ENCODE measurements at regions not wholly inside any gene's neighbourhood (a gene's known extent, or its start where the extent isn't known, plus 50 kb on each side); places are given as distances from the start of the nearest gene placed in this dataset.
A peak's percentile ranks its signal among the peaks of the same experiment; 100 is the strongest.
"Not testable (repeated sequence)": the region's sequence is repeated elsewhere in the genome, so short reads cannot be mapped to it uniquely, and the experiment has no call there.

DNA sequence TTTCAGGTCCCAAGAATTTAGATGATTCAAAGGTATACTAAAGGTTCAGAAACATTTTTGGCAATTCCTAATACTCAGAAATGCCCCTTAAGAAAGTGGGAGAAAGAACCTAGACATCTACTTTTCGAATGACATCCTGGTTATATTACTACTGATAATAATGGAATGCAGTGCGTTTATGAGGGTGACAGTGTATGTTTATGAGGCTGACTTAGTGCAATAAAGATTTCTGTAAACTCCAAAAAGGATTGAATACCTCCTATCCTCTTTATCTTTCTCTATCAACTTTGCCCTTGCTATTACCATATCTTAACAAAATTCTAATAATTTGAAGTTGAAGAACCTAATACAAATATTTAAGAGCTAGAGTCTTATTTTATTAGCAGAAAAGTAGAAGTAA is 348.9 kb upstream of the EPHA6 start:
- H4K20me1 ChIP-seq, result no peaks in the 10 kb centered on the region
- H3K9ac ChIP-seq, result no peak overlapping the region
- H3K27me3 ChIP-seq, result no peaks in the 10 kb centered on the region

DNA sequence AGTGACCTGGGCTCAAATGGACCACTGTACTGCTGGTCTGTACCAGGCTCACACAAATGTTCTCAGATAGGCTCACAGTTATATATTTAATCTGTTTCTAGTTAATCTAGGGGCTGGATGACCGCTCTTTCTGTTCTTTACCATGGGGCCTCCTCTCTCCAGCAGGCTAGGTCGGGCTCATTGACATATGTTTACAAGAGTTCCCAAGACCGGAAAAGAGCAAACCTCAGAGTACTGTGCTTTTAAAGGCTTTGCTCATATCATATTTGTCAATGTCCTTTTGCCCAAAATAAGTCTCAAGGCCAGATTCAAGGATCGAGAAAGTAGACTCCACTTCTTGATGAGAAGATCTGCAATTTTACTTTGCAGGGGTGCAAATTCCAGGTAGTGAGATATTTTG is 348.0 kb upstream of the EPHA6 start:
- Histone ChIP-seq H3K4me3 (no peak overlapping the region), H3K4me2 (no peak overlapping the region), H3K27ac (no peak overlapping the region), H3K9me3 (no peaks in the 10 kb centered on the region), H4K20me1 (no peaks in the 10 kb centered on the region), H3K36me3 (no peaks in the 10 kb centered on the region), H3K4me1 (no peaks in the 10 kb centered on the region), H3K9ac (no peak overlapping the region), H3K27me3 (no peaks in the 10 kb centered on the region)
- no peak for TF ChIP-seq Cebpa-rat (IDR thresholded peaks at IDR 0.05)

More for the DNA sequence above, 348.9 kb upstream of the EPHA6 start:
- Histone ChIP-seq H3K4me1 (no peaks in the 10 kb centered on the region), H3K4me2 (no peak overlapping the region), H3K36me3 (no peaks in the 10 kb centered on the region), H3K4me3 (no peak overlapping the region), H3K9me3 (no peaks in the 10 kb centered on the region), H3K27ac (no peak overlapping the region)
- no peak for TF ChIP-seq Cebpa-rat (IDR thresholded peaks at IDR 0.05)

DNA sequence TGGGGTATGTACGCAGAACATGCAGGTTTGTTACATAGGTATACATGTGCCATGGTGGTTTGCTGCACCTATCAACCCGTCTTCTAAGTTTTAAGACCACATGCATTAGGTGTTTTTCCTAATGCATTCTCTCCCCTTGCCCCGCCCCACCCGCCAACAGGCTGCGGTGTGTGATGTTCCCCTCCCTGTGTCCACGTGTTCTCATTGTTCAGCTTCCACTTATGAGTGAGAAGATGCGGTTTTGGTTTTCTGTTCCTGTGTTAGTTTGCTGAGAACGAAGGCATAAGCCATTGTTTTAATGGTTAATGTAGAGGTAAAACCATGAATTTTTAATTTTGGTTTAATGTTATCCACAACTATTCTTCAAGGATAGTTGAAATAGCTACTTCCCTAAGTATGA is 346.8 kb upstream of the EPHA6 start:
- Histone ChIP-seq H4K20me1 (no peaks in the 10 kb centered on the region), H3K9me3 (no peaks in the 10 kb centered on the region), H3K4me1 (no peaks in the 10 kb centered on the region), H3K4me3 (no peak overlapping the region), H3K36me3 (no peaks in the 10 kb centered on the region), H3K27ac (no peak overlapping the region), H3K27me3 (no peaks in the 10 kb centered on the region), H3K4me2 (no peak overlapping the region), H3K9ac (no peak overlapping the region)
- no peak for TF ChIP-seq Cebpa-rat (IDR thresholded peaks at IDR 0.05)

DNA sequence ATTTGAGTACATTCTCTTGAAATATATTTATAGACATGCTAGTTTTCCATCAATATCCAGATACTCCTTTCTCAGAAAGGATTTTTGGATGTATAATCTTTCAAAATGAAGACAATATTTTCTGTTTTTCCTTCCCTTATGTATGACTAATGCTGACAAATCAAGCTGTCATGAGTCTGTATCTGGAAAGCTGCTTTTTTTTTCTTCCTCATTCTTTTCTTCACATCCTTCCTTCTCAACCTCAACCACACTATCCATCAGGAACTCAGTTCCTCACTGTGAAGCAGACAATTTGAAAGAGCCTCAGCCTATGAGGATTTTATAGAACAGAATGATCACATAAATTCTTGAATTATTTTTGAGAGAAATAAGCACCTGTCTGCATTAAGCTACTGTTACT is 335.9 kb upstream of the EPHA6 start:
- H3K27ac ChIP-seq, result no peak overlapping the region
- H3K36me3 ChIP-seq, result no peaks in the 10 kb centered on the region
- H3K9ac ChIP-seq, result no peak overlapping the region
- H3K27me3 ChIP-seq, result no peaks in the 10 kb centered on the region
- no peak for TF ChIP-seq Cebpa-rat (IDR thresholded peaks at IDR 0.05)
- H3K4me3 ChIP-seq, result no peak overlapping the region
- H4K20me1 ChIP-seq, result no peaks in the 10 kb centered on the region
- H3K9me3 ChIP-seq, result no peaks in the 10 kb centered on the region
- no peak overlapping the region for H3K4me2 ChIP-seq
- H3K4me1 ChIP-seq, result no peaks in the 10 kb centered on the region

DNA sequence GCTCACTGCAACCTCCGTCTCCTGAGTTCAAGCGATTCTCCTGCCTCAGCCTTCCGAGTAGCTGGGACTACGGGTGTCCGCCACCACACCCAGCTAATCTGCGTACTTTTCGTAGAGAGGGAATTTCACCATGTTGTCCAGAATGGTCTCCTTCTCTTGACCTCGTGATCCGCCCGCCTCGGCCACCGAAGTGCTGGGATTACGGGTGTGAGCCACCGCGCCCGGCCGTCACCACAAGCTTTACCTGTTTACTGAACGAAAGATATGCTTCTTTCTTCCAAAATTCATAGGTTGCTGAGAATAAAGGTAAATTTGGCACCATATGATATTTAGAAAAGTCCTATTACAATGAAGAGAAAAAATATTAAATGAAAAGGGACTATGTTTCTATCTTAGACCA is 333.5 kb upstream of the EPHA6 start:
- H3K27ac ChIP-seq, result no peak overlapping the region
- H3K4me1 ChIP-seq, result no peaks in the 10 kb centered on the region
- H3K9me3 ChIP-seq, result no peaks in the 10 kb centered on the region
- no peak overlapping the region for H3K4me3 ChIP-seq
- H4K20me1 ChIP-seq, result no peaks in the 10 kb centered on the region
- TF ChIP-seq Cebpa-rat (IDR thresholded peaks at IDR 0.05), result no peak
- H3K4me2 ChIP-seq, result no peak overlapping the region
- H3K9ac ChIP-seq, result no peak overlapping the region
- no peaks in the 10 kb centered on the region for H3K36me3 ChIP-seq
- no peaks in the 10 kb centered on the region for H3K27me3 ChIP-seq

DNA sequence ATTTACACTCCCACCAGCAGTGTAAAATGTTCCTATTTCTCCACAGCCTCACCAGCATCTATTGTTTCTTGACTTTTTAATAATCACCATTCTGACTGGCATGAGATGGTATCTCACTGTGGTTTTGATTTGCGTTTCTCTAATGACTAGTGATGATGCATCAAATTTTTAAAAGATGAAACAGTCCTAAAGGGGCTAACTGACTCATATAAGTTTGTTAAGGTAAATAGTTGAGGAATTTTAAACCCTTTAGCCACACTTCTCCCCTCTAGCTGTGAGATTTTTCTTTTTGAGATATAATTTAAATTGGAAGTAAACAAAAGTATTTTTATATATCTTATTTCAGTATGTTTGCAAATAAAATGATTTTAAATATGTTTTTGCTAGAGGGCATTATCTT is 331.2 kb upstream of the EPHA6 start:
- not testable (repeated sequence) for H3K36me3 ChIP-seq, H4K20me1 ChIP-seq, H3K4me1 ChIP-seq, H3K4me2 ChIP-seq, H3K9me3 ChIP-seq, H3K9ac ChIP-seq, H3K27me3 ChIP-seq, H3K27ac ChIP-seq, H3K4me3 ChIP-seq

DNA sequence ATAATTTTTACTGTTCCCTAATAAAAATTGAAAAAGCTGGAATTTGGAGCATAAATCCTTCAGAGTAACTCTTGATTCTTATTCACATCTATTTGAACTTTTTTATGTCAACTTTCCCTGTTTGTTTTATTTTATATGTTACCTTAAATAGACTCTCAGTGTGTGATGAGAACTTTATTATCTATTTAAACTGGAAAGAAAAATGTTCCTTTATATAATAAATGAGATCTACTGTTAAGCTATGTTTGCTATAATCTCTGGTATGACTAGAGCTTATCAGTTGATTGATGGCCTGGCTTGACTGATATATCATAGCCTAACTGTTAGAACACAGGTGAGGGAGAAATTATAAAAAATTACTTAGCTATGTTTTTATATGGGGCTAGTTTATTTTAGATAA is 330.6 kb upstream of the EPHA6 start:
- TF ChIP-seq Cebpa-rat (IDR thresholded peaks at IDR 0.05), result no peak
- Histone ChIP-seq H3K4me1 (no peaks in the 10 kb centered on the region), H3K4me3 (no peak overlapping the region)

DNA sequence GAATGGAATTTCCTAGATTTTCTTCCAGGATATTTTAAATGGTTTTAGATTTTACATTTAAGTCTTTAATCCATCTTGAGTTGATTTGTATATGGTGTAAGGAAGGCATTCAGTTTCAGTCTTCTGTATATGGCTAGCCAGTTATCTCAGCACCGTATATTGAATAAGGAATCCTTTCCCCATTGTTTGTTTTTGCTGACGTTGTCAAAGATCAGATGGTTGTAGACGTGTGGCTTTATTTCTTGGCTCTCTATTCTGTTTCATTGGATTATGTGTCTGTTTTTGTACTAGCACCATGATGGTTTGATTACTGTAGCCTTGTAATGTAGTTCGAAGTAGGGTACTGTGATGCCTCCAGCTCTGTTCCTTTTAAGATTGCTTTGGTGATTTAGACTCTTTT is 325.7 kb upstream of the EPHA6 start:
- no peaks in the 10 kb centered on the region for H4K20me1 ChIP-seq
- no peaks in the 10 kb centered on the region for H3K36me3 ChIP-seq
- no peak overlapping the region for H3K4me2 ChIP-seq
- H3K9ac ChIP-seq, result no peak overlapping the region
- no peak overlapping the region for H3K4me3 ChIP-seq
- peaks cover 27% of the 10 kb centered on the region for H3K4me1 ChIP-seq
- TF ChIP-seq Cebpa-rat (IDR thresholded peaks at IDR 0.05), result no peak
- no peaks in the 10 kb centered on the region for H3K27me3 ChIP-seq
- no peak overlapping the region for H3K27ac ChIP-seq
- H3K9me3 ChIP-seq, result peaks cover 11% of the 10 kb centered on the region; the same call in 1 of the 2 replicates

More for the DNA sequence above, 330.6 kb upstream of the EPHA6 start:
- Histone ChIP-seq H3K36me3 (no peaks in the 10 kb centered on the region), H3K27ac (no peak overlapping the region), H3K27me3 (no peaks in the 10 kb centered on the region), H4K20me1 (no peaks in the 10 kb centered on the region), H3K4me2 (no peak overlapping the region), H3K9me3 (no peaks in the 10 kb centered on the region), H3K9ac (no peak overlapping the region)

DNA sequence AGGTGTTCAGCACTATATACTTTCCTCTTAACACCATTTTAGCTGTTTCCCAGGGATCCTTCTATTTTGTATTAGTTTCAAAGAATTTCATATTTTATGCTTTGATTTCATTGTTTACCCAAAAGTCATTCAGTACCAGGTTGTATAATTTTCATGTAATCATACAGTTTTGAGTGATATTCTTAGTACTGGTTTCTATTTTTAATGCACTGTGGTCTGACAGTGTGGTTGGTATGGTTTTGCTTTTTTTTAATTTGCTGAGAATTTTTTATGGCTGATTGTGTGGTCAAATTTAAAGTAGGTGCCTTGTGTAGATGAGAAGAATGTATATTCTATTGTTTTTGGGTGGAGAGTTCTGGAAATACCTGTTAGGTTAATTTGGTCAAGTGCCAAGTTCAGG is 323.4 kb upstream of the EPHA6 start:
- peaks cover 31% of the 10 kb centered on the region for H3K4me1 ChIP-seq
- H3K9ac ChIP-seq, result no peak overlapping the region
- peaks cover 17% of the 10 kb centered on the region; the same call in 1 of the 2 replicates for H3K9me3 ChIP-seq
- no peak overlapping the region for H3K27ac ChIP-seq
- peak overlapping the region; percentile 34 for H3K4me2 ChIP-seq
- no peaks in the 10 kb centered on the region for H4K20me1 ChIP-seq
- no peak for TF ChIP-seq Cebpa-rat (IDR thresholded peaks at IDR 0.05)
- no peaks in the 10 kb centered on the region for H3K36me3 ChIP-seq
- no peaks in the 10 kb centered on the region for H3K27me3 ChIP-seq
- H3K4me3 ChIP-seq, result no peak overlapping the region

DNA sequence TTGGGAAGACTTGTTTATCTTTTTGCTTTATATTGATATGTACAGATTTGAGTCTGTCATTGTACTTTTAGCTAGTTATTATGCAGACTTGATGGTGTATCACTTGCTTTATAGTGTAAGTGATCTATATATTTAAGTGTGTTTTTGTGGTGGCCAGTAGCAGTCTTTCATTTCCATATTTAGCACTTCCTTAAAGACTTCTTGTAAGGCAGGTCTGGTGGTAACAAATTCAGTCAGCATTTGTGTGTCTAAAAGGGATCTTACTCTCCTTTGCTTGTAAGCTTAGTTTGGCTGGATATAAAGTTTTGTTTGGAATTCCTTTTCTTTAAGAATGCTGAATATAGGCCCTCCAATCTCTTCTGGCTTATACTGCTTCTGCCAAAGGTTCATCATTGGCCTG is 322.5 kb upstream of the EPHA6 start:
- Histone ChIP-seq H3K4me1 (peaks cover 31% of the 10 kb centered on the region), H3K27ac (no peak overlapping the region), H3K27me3 (no peaks in the 10 kb centered on the region), H3K9ac (no peak overlapping the region), H4K20me1 (no peaks in the 10 kb centered on the region), H3K36me3 (no peaks in the 10 kb centered on the region), H3K4me3 (no peak overlapping the region), H3K4me2 (peak overlapping the region; percentile 34), H3K9me3 (peaks cover 17% of the 10 kb centered on the region; the same call in 1 of the 2 replicates)
- TF ChIP-seq Cebpa-rat (IDR thresholded peaks at IDR 0.05), result no peak

DNA sequence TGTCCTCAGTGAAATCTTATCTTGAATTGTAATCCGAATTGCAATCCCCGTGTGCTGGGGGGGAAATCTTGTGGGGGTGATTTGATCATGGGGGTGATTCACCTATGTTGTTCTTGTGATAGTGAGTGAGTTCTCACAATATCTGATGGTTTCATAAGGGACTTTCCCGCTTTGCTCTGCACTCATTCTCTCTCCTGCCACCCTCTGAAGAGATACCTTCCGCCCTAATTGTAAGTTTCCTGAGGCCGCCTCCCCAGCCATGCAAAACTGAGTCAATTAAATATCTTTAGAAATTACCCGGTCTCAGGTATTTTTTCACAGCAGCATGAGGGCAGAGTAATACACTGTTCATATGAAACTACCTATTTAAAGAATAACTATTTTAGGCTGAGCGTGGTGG is 304.1 kb upstream of the EPHA6 start:
- no peaks in the 10 kb centered on the region for H3K27me3 ChIP-seq
- TF ChIP-seq Cebpa-rat (IDR thresholded peaks at IDR 0.05), result no peak
- H3K27ac ChIP-seq, result no peak overlapping the region
- no peak overlapping the region for H3K4me2 ChIP-seq
- no peaks in the 10 kb centered on the region for H4K20me1 ChIP-seq
- H3K36me3 ChIP-seq, result no peaks in the 10 kb centered on the region
- H3K4me3 ChIP-seq, result no peak overlapping the region
- no peaks in the 10 kb centered on the region for H3K9me3 ChIP-seq
- no peaks in the 10 kb centered on the region for H3K4me1 ChIP-seq
- no peak overlapping the region for H3K9ac ChIP-seq
